H9 (cell line): ENCODE measurements at regions not wholly inside any gene's neighbourhood (a gene's known extent, or its start where the extent isn't known, plus 50 kb on each side); places are given as distances from the start of the nearest gene placed in this dataset.
A peak's percentile ranks its signal among the peaks of the same experiment; 100 is the strongest.

ENCODE experiments used
- DNase-seq: peaks from one replicate; pipeline ENCODE4 v3.0.0-alpha.2; 2017
- H2AFZ ChIP-seq: one replicate; pipeline ENCODE4 v1.6.1; 2013; ENCODE audit warnings: mild to moderate bottlenecking, low read length, control low read depth, moderate library complexity
- H2AK5ac ChIP-seq: 2 replicates; pipeline ENCODE4 v1.6.1; 2013; ENCODE audit warnings: low read length, control low read depth, mixed read lengths; ENCODE audit not compliant: insufficient read length
- H2BK120ac ChIP-seq: one replicate; pipeline ENCODE4 v1.6.1; 2013; ENCODE audit warnings: low read depth, mild to moderate bottlenecking, low read length, control low read depth, inconsistent platforms; ENCODE audit not compliant: poor library complexity, severe bottlenecking
- H2BK12ac ChIP-seq: 2 replicates; pipeline ENCODE4 v1.6.1; 2013; ENCODE audit warnings: low read length, control low read depth, mixed read lengths, low read depth; ENCODE audit not compliant: insufficient read length
- H2BK15ac ChIP-seq: 2 replicates; pipeline ENCODE4 v1.6.1; 2013; ENCODE audit warnings: low read depth, low read length, control low read depth
- H2BK20ac ChIP-seq: one replicate; pipeline ENCODE4 v1.6.1; 2013; ENCODE audit warnings: low read depth, mild to moderate bottlenecking, low read length, control low read depth, inconsistent platforms; ENCODE audit not compliant: poor library complexity, severe bottlenecking
- H2BK5ac ChIP-seq: 2 replicates; pipeline ENCODE4 v1.6.1; 2013; ENCODE audit warnings: low read length, control low read depth, mixed read lengths; ENCODE audit not compliant: insufficient read length
- H3K14ac ChIP-seq: 2 replicates; pipeline ENCODE4 v1.6.1; 2013; ENCODE audit warnings: low read length, control low read depth; ENCODE audit not compliant: insufficient read depth
- H3K18ac ChIP-seq: 2 replicates; pipeline ENCODE4 v1.6.1; 2013; ENCODE audit warnings: low read depth, mild to moderate bottlenecking, mixed read lengths, low read length, control low read depth; ENCODE audit not compliant: insufficient read length
- H3K23ac ChIP-seq: 2 replicates; pipeline ENCODE4 v1.6.1; 2013; ENCODE audit warnings: low read length, control low read depth, mixed read lengths, low read depth; ENCODE audit not compliant: insufficient read length
- H3K23me2 ChIP-seq: 2 replicates; pipeline ENCODE4 v1.6.1; 2013; ENCODE audit warnings: low read depth, mild to moderate bottlenecking, mixed read lengths, low read length, control low read depth; ENCODE audit not compliant: insufficient read length, poor library complexity, severe bottlenecking
- H3K27ac ChIP-seq: 2 replicates; pipeline ENCODE4 v1.5.1; 2013; ENCODE audit warnings: low read length, control low read depth, mixed read lengths, low read depth; ENCODE audit not compliant: insufficient read length
- H3K27me3 ChIP-seq: 2 replicates; pipeline ENCODE4 v1.6.1; 2013; ENCODE audit warnings: low read length, control low read depth, inconsistent platforms; ENCODE audit not compliant: insufficient read depth
- H3K4ac ChIP-seq: 2 replicates; pipeline ENCODE4 v1.6.1; 2013; ENCODE audit warnings: low read depth, mild to moderate bottlenecking, control low read depth, inconsistent platforms, low read length, moderate library complexity
- H3K4me1 ChIP-seq: 2 replicates; pipeline ENCODE4 v1.6.1; 2013; ENCODE audit warnings: low read length, control low read depth, inconsistent platforms; ENCODE audit not compliant: insufficient read depth
- H3K4me2 ChIP-seq: 2 replicates; pipeline ENCODE4 v1.6.1; 2013; ENCODE audit warnings: low read length, control low read depth, mixed read lengths; ENCODE audit not compliant: insufficient read length, insufficient read depth
- H3K56ac ChIP-seq: 2 replicates; pipeline ENCODE4 v1.6.1; 2013; ENCODE audit warnings: low read depth, mild to moderate bottlenecking, mixed read lengths, low read length, control low read depth; ENCODE audit not compliant: insufficient read length
- H3K79me1 ChIP-seq: 2 replicates; pipeline ENCODE4 v1.6.1; 2013; ENCODE audit warnings: low read depth, mild to moderate bottlenecking, moderate library complexity, low read length, control low read depth, inconsistent platforms; ENCODE audit not compliant: insufficient read depth, poor library complexity, severe bottlenecking
- H3K79me2 ChIP-seq: 2 replicates; pipeline ENCODE4 v1.6.1; 2013; ENCODE audit warnings: low read length, control low read depth, inconsistent platforms; ENCODE audit not compliant: insufficient read depth
- H3K9ac ChIP-seq: 2 replicates; pipeline ENCODE4 v1.6.1; 2013; ENCODE audit warnings: low read length, control low read depth, mixed read lengths; ENCODE audit not compliant: insufficient read length; ENCODE audit errors: extremely low read depth
- H3K9me3 ChIP-seq: one replicate; pipeline ENCODE4 v1.6.1; 2013; ENCODE audit warnings: low read depth, low read length, inconsistent platforms; ENCODE audit not compliant: control insufficient read depth
- H3T11ph ChIP-seq: one replicate; pipeline ENCODE4 v1.6.1; 2013; ENCODE audit warnings: mild to moderate bottlenecking, low read length, control low read depth, inconsistent platforms
- H4K20me1 ChIP-seq: one replicate; pipeline ENCODE4 v1.6.1; 2013; ENCODE audit not compliant: control insufficient read depth, insufficient read length, insufficient read depth
- H4K5ac ChIP-seq: 2 replicates; pipeline ENCODE4 v1.6.1; 2013; ENCODE audit warnings: low read depth, mild to moderate bottlenecking, mixed read lengths, low read length, control low read depth; ENCODE audit not compliant: insufficient read length
- H4K8ac ChIP-seq: replicated peaks from 2 replicates; pipeline ENCODE4 v1.6.1; 2013; ENCODE audit warnings: low read length, control low read depth, mixed read lengths, low read depth; ENCODE audit not compliant: insufficient read length
- H4K91ac ChIP-seq: 2 replicates; pipeline ENCODE4 v1.6.1; 2013; ENCODE audit warnings: low read depth, mild to moderate bottlenecking, moderate library complexity, mixed read lengths, low read length, control low read depth; ENCODE audit not compliant: insufficient read length
- H3K27ac Mint-ChIP-seq, 3 experiments: 2 replicates in 2 of 3; 3 replicates in 1 of 3; pipeline ENCODE4 v1.8.0; 2020 to 2021; ENCODE audit warnings: mixed read lengths in 3 of 3, mild to moderate bottlenecking in 1 of 3, moderate library complexity in 1 of 3
- H3K27me3 Mint-ChIP-seq: 2 replicates; pipeline ENCODE4 v1.8.0; 2021; ENCODE audit warnings: low read depth, mild to moderate bottlenecking, moderate library complexity, mixed read lengths
- H3K36me3 Mint-ChIP-seq, 3 experiments: 2 replicates in 2 of 3; 3 replicates in 1 of 3; pipeline ENCODE4 v1.8.0; 2020 to 2021; ENCODE audit warnings: low read depth in 3 of 3, mixed read lengths in 3 of 3; ENCODE audit not compliant: insufficient read depth in 1 of 3
- H3K4me1 Mint-ChIP-seq, 2 experiments: 2 replicates each; pipeline ENCODE4 v1.8.0; 2020; ENCODE audit warnings: mixed read lengths in 2 of 2
- H3K4me3 Mint-ChIP-seq, 2 experiments: 2 replicates in 1 of 2; 3 replicates in 1 of 2; pipeline ENCODE4 v1.8.0; 2020 to 2021; ENCODE audit warnings: mild to moderate bottlenecking in 2 of 2, mixed read lengths in 2 of 2, moderate library complexity in 1 of 2
- H3K9me3 Mint-ChIP-seq, 2 experiments: 2 replicates in 1 of 2; 3 replicates in 1 of 2; pipeline ENCODE4 v1.8.0; 2020; ENCODE audit warnings: mild to moderate bottlenecking in 2 of 2, mixed read lengths in 2 of 2, moderate library complexity in 1 of 2
- WGBS: extraction: QIAGEN DNeasy Blood & Tissue Kit; methylation state at CpG from one replicate; pipeline ENCODE4 v1.1.7; 2013; ENCODE audit warnings: missing lambda C conversion rate, low lambda C conversion rate, mixed read lengths; ENCODE audit not compliant: insufficient read length; ENCODE audit errors: extremely low coverage; 5-methylcytosine and 5-hydroxymethylcytosine counted together
- TF ChIP-seq, protein P1 (sequence below): fragments of 200-600 bp; sonication (generic); conservative IDR thresholded peaks from 3 replicates; pipeline ENCODE4 v1.8.0; 2021; ENCODE audit warnings: antibody characterized with exemption, mild to moderate bottlenecking

DNA sequence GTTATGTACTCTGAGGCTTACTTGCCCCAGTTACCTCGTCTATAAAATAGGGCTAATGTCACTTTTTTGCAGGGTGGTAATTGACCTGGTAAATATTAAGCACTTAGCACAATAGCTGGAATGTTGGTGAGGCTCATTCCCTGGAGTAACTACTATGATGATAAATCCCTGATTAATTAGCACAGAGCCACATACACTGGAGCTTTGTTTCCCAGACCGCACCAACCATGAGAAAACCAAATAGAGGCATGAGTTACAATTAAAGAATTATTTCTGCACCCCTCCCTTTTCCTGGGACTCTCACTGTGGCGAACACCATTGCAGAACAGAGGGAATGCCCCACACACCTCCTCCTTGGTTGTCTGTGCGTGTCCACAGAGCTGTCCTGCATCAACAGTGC, 76.6 kb upstream of the CPOX start:
- Histone ChIP-seq H2BK120ac (no peak overlapping the region), H3K23me2 (no peaks in the 10 kb centered on the region)
- no peaks in the 10 kb centered on the region for H3K36me3 Mint-ChIP-seq

More for the DNA sequence above, 76.6 kb upstream of the CPOX start:
- no peak overlapping the region for H2AFZ ChIP-seq
- TF ChIP-seq, protein P1, sequence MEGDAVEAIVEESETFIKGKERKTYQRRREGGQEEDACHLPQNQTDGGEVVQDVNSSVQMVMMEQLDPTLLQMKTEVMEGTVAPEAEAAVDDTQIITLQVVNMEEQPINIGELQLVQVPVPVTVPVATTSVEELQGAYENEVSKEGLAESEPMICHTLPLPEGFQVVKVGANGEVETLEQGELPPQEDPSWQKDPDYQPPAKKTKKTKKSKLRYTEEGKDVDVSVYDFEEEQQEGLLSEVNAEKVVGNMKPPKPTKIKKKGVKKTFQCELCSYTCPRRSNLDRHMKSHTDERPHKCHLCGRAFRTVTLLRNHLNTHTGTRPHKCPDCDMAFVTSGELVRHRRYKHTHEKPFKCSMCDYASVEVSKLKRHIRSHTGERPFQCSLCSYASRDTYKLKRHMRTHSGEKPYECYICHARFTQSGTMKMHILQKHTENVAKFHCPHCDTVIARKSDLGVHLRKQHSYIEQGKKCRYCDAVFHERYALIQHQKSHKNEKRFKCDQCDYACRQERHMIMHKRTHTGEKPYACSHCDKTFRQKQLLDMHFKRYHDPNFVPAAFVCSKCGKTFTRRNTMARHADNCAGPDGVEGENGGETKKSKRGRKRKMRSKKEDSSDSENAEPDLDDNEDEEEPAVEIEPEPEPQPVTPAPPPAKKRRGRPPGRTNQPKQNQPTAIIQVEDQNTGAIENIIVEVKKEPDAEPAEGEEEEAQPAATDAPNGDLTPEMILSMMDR, result no peak
- no peak overlapping the region for H3K18ac ChIP-seq
- no peak overlapping the region for H4K91ac ChIP-seq
- H3K4me2 ChIP-seq, result no peak overlapping the region
- H3K4me1 ChIP-seq, result no peaks in the 10 kb centered on the region
- H3K79me1 ChIP-seq, result no peaks in the 10 kb centered on the region
- no peak overlapping the region for H2BK20ac ChIP-seq
- H2AK5ac ChIP-seq, result no peak overlapping the region
- H2BK15ac ChIP-seq, result no peak overlapping the region
- Mint-ChIP-seq H3K4me1 (no peaks in the 10 kb centered on the region), H3K27me3 (no peaks in the 10 kb centered on the region; the same call in 1 of the 2 replicates), H3K9me3 (no peaks in the 10 kb centered on the region; a peak in 1 of 5 replicates), H3K4me3 (no peak overlapping the region), H3K27ac (0 out of 7 replicates have a peak overlapping the region, but pooled peaks of 1 of the 3 experiments have one; percentile 34)
- no peak overlapping the region for H4K5ac ChIP-seq
- H3K23ac ChIP-seq, result no peak overlapping the region
- no peak overlapping the region for H3K27ac ChIP-seq
- H3T11ph ChIP-seq, result no peak overlapping the region
- H3K56ac ChIP-seq, result no peak overlapping the region
- no peak for DNase-seq
- no peaks in the 10 kb centered on the region for H3K79me2 ChIP-seq
- H3K14ac ChIP-seq, result no peak overlapping the region
- no peak overlapping the region for H3K9ac ChIP-seq
- no peaks in the 10 kb centered on the region for H3K9me3 ChIP-seq
- no peak overlapping the region for H2BK5ac ChIP-seq
- no peak overlapping the region for H3K4ac ChIP-seq
- no peaks in the 10 kb centered on the region for H3K27me3 ChIP-seq
- no peaks in the 10 kb centered on the region for H4K20me1 ChIP-seq
- no peak overlapping the region for H4K8ac ChIP-seq
- H2BK12ac ChIP-seq, result no peak overlapping the region
- no CpG with 5 or more reads among the region's 4 CpGs for WGBS
